ENCODE measurements at regions not wholly inside any gene's neighbourhood (a gene's known extent, or its start where the extent isn't known, plus 50 kb on each side); places are given as distances from the start of the nearest gene placed in this dataset.

DNA sequence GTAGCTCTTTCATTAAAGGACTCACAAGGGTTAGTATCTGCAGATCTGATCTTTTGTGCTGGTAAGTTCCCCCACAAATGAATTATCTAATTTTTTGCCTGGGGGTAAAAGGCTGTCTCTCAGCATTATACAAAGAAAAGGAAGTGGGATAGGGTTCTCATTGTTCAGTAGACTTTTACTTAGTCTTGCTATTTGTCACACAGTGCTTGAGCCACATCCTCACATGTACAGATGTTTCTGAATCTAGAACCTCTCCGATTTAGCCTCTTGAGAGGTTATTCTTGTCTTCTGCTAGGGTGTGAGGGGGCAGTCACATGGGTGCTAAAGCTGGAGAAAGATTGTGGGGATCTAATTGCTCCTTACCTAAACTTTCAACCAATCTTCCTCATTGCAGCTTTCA is 93.0 kb downstream of the SLC41A2 start:
- TF ChIP-seq POLR2A (IDR thresholded peaks at IDR 0.05) (no peak), EP300 (IDR thresholded peaks at IDR 0.05) (no peak), POLR2AphosphoS5 (IDR thresholded peaks at IDR 0.05) (no peak)
- TF ChIP-seq, protein P1, sequence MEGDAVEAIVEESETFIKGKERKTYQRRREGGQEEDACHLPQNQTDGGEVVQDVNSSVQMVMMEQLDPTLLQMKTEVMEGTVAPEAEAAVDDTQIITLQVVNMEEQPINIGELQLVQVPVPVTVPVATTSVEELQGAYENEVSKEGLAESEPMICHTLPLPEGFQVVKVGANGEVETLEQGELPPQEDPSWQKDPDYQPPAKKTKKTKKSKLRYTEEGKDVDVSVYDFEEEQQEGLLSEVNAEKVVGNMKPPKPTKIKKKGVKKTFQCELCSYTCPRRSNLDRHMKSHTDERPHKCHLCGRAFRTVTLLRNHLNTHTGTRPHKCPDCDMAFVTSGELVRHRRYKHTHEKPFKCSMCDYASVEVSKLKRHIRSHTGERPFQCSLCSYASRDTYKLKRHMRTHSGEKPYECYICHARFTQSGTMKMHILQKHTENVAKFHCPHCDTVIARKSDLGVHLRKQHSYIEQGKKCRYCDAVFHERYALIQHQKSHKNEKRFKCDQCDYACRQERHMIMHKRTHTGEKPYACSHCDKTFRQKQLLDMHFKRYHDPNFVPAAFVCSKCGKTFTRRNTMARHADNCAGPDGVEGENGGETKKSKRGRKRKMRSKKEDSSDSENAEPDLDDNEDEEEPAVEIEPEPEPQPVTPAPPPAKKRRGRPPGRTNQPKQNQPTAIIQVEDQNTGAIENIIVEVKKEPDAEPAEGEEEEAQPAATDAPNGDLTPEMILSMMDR (IDR thresholded peaks at IDR 0.05): no peak

Measured in sigmoid colon (tissue), 4 donors.